C4-2B (cell line): ENCODE measurements at regions not wholly inside any gene's neighbourhood (a gene's known extent, or its start where the extent isn't known, plus 50 kb on each side); places are given as distances from the start of the nearest gene placed in this dataset.

Experiments used
- ZFX ChIP-seq: fragments of 450-650 bp; IDR thresholded peaks from 2 replicates; pipeline ENCODE4 v1.6.1; 2017
- TF ChIP-seq, protein P1 (sequence below): fragments of 450-650 bp; conservative IDR thresholded peaks from 2 replicates; pipeline ENCODE4 v1.5.1; 2017; ENCODE audit warnings: mild to moderate bottlenecking

DNA sequence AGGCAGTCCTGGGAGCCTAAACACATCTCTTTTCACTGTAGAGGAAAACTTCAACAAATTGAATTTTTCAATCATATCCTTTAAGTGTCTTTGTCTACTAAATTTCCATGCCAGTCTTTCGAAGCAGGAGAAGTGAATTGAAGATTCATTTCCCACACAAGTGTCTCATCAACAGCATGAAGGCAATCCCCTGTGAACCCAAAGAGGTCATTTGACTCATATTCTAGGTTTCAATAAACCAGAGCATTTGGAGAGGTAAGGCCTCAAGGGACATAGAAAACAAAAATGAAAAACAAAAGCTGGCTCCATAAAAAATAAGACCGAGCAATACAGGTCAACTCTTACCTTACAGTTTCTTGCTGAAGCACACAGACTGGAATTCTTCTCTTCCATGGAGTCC is 94.1 kb upstream of the ATP1B1 start:
- TF ChIP-seq, protein P1, sequence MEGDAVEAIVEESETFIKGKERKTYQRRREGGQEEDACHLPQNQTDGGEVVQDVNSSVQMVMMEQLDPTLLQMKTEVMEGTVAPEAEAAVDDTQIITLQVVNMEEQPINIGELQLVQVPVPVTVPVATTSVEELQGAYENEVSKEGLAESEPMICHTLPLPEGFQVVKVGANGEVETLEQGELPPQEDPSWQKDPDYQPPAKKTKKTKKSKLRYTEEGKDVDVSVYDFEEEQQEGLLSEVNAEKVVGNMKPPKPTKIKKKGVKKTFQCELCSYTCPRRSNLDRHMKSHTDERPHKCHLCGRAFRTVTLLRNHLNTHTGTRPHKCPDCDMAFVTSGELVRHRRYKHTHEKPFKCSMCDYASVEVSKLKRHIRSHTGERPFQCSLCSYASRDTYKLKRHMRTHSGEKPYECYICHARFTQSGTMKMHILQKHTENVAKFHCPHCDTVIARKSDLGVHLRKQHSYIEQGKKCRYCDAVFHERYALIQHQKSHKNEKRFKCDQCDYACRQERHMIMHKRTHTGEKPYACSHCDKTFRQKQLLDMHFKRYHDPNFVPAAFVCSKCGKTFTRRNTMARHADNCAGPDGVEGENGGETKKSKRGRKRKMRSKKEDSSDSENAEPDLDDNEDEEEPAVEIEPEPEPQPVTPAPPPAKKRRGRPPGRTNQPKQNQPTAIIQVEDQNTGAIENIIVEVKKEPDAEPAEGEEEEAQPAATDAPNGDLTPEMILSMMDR = no peak
- TF ChIP-seq ZFX = no peak
